BE2C (cell line): ENCODE measurements at regions not wholly inside any gene's neighbourhood (a gene's known extent, or its start where the extent isn't known, plus 50 kb on each side); places are given as distances from the start of the nearest gene placed in this dataset.

Experiments used
- DNase-seq: peaks from one replicate; pipeline ENCODE4 v3.0.0-alpha.2; 2020
- H3K27me3 ChIP-seq: fragments of 250-450 bp; sonication (Bioruptor Pico); 2 replicates; pipeline ENCODE4 v1.5.1; 2020; ENCODE audit warnings: mild to moderate bottlenecking
- H3K36me3 ChIP-seq: fragments of 250-450 bp; sonication (Bioruptor Pico); 2 replicates; pipeline ENCODE4 v1.5.1; 2020; ENCODE audit warnings: mild to moderate bottlenecking
- H3K4me1 ChIP-seq: fragments of 250-450 bp; sonication (Bioruptor Pico); 2 replicates; pipeline ENCODE4 v1.5.1; 2020
- H3K4me3 ChIP-seq: 2 replicates; pipeline ENCODE4 v1.5.1; 2011; ENCODE audit warnings: low read depth, low read length
- H3K9me3 ChIP-seq: fragments of 250-450 bp; sonication (Bioruptor Pico); 2 replicates; pipeline ENCODE4 v1.5.1; 2020
- TF ChIP-seq, protein P1 (sequence below): IDR thresholded peaks from 2 replicates; pipeline ENCODE4 v1.5.1; 2012; ENCODE audit warnings: mild to moderate bottlenecking, low read depth, low read length

DNA sequence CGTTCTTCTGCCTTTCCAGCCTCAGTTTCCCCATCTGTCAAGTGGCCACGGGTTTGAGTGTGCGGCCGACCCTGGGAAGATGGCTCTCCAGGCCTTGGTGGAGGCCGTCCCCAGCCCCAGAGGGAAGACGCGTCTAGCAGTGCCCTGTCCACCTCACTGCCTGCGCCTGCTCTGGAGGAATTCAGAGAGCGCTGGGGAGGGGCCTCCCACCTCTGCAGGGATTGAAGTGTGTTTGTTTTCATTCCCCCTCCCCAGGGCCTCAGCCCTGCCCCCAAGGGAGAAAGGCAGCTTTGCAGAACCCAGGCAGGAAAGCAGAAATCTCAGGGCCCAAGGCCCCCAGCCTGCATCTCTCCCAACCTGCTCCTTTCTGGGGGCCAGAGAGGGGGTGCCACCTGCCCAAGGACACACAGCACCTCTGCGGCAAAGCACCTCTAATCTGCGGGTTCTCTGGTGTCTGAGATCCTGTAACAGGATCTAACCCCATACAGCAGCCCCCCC is 91.0 kb downstream of the MICALL2 start:
- TF ChIP-seq, protein P1, sequence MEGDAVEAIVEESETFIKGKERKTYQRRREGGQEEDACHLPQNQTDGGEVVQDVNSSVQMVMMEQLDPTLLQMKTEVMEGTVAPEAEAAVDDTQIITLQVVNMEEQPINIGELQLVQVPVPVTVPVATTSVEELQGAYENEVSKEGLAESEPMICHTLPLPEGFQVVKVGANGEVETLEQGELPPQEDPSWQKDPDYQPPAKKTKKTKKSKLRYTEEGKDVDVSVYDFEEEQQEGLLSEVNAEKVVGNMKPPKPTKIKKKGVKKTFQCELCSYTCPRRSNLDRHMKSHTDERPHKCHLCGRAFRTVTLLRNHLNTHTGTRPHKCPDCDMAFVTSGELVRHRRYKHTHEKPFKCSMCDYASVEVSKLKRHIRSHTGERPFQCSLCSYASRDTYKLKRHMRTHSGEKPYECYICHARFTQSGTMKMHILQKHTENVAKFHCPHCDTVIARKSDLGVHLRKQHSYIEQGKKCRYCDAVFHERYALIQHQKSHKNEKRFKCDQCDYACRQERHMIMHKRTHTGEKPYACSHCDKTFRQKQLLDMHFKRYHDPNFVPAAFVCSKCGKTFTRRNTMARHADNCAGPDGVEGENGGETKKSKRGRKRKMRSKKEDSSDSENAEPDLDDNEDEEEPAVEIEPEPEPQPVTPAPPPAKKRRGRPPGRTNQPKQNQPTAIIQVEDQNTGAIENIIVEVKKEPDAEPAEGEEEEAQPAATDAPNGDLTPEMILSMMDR = no peak
- H3K4me1 ChIP-seq = no peaks in the 10 kb centered on the region
- no peak overlapping the region for H3K4me3 ChIP-seq
- no peaks in the 10 kb centered on the region for H3K36me3 ChIP-seq
- no peaks in the 10 kb centered on the region; the same call in 1 of the 2 replicates for H3K9me3 ChIP-seq
- H3K27me3 ChIP-seq = peaks cover 86% of the 10 kb centered on the region
- no peak for DNase-seq

DNA sequence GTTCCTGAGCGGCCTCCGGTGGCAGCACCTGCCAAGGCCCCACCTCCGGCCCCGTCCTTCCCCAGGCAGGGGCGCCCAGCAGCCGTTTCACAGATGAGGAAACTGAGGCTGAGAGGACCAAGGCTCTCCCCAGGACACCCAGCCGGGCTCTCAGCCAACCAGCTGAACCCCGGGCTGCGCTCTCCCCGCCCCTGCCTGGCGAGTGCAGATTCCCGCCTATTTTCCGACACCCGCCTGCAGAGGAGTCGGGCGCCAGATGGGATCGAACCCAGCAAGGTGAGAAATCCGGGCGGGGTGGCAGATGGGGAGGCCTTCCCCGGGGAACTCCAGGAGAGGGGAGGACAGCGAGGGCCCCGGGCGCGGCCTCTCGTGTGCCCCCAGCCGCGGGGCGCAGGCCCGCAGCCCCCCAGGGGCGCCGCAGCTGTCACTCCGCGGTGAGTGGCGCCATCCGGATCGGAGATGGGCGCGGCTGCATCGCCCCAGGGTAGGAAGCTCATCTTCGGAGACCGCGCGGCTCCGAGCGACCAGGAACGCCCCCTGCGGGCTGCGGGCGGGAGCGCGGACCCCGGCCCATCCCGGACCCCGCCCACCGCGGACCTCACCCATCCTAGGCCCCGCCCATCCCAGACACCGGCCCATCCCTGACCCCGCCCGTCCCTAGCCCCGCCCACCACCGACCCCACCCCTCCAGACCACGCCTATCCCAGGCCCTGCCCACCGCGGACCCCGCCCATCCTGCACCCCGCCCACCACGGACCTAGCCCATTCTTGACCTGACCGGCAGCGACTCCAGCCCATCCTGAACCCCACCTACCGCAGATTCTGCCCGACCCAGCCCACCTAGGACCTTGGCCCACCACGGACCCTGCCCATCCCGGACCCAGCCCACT is 90.3 kb downstream of the MICALL2 start:
- TF ChIP-seq, protein P1 = peak; percentile 29
- no peaks in the 10 kb centered on the region for H3K36me3 ChIP-seq
- H3K27me3 ChIP-seq = peaks cover 86% of the 10 kb centered on the region
- no peak overlapping the region for H3K4me3 ChIP-seq
- DNase-seq = peak; percentile 72
- H3K4me1 ChIP-seq = no peaks in the 10 kb centered on the region
- no peaks in the 10 kb centered on the region; the same call in 1 of the 2 replicates for H3K9me3 ChIP-seq

DNA sequence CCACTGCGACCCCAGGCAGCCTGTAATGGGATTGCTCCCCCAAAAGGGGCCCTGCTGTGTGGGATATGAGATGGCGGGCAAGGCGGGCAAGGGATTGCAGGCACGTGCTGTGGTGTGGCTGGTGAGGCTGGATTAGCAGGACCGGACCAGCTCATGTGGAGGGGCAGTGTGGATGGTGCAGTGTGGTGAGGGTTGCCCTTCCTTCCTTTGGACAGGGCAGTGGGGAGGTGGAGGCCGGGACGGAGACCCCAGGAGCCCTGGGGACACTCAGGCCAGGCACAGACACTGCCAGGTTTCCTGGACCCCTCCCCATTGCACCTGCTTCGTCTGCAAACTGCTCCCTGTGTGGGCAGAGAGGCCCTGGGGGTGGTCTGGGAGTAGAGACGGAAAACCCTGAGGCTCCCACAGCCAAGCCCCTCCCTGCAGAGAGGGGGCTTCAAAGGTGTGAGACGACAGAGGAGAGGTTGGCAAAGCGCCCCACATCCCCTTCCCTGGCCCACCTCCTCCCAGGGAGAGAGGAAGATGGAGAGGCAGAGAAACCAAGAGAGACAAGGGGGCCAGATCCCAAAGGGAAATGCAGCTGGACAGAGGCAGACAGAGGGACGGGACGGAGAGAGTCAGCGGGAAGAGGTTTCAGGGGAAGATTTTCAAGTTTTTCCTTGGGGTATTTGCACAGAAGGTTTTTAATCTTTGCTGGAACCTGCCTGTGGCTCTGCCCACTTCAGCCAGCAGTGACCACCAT is 89.2 kb downstream of the MICALL2 start:
- peaks cover 74% of the 10 kb centered on the region for H3K27me3 ChIP-seq
- no peaks in the 10 kb centered on the region for H3K4me1 ChIP-seq
- TF ChIP-seq, protein P1 = no peak
- no peaks in the 10 kb centered on the region; the same call in 1 of the 2 replicates for H3K9me3 ChIP-seq
- no peak overlapping the region for H3K4me3 ChIP-seq
- H3K36me3 ChIP-seq = no peaks in the 10 kb centered on the region
- DNase-seq = no peak

DNA sequence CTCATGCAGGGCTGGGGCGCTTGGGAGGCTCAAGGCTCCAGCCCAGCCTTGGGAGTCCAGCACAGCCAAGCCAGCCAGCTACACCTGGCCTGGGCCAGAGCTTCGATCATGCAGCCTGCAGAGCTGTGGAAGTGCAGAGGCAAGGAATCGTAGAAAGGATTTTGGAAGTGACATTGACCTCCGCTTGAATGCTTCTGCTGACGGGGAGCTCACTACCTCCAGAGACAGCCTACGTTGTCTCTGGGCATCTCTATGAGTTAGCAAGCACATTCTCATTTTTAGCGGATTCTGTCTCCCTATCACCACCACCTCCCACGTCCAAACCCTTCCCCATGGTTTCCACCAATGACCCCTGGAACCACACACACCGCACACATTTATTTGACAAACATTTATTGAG is 88.5 kb downstream of the MICALL2 start:
- no peaks in the 10 kb centered on the region; the same call in 1 of the 2 replicates for H3K9me3 ChIP-seq
- H3K4me1 ChIP-seq = no peaks in the 10 kb centered on the region
- no peak overlapping the region for H3K4me3 ChIP-seq
- TF ChIP-seq, protein P1 = no peak
- no peaks in the 10 kb centered on the region for H3K36me3 ChIP-seq
- peaks cover 68% of the 10 kb centered on the region for H3K27me3 ChIP-seq
- DNase-seq = no peak

DNA sequence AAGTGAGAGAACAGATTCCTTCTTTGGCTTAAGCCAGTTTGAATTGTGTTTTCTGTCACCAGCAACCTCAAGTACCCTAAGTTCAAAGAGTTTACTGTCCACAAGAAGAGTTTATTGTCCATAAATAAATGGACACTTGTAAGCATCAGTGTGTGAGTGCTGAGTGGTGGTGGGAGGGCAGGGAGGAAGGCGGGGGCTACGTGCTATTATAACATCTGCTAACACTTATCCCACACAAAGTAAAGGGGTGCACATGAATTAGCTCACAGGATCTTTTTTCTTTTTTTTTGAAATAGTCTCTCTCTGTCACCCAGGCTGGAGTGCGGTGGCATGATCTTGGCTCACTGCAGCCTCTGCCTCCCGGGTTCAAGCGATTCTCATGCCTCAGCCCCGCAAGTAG is 87.2 kb downstream of the MICALL2 start:
- H3K27me3 ChIP-seq = peaks cover 63% of the 10 kb centered on the region
- no peak for DNase-seq
- TF ChIP-seq, protein P1 = no peak
- no peaks in the 10 kb centered on the region; the same call in 1 of the 2 replicates for H3K9me3 ChIP-seq
- no peaks in the 10 kb centered on the region for H3K4me1 ChIP-seq
- H3K4me3 ChIP-seq = no peak overlapping the region
- no peaks in the 10 kb centered on the region for H3K36me3 ChIP-seq
